Osteocyte (in vitro differentiated cells): ENCODE measurements at regions not wholly inside any gene's neighbourhood (a gene's known extent, or its start where the extent isn't known, plus 50 kb on each side); places are given as distances from the start of the nearest gene placed in this dataset.

Source experiments
- DNase-seq: peaks from one replicate; pipeline ENCODE4 v3.0.0; 2021; ENCODE audit warnings: mixed read lengths; ENCODE audit not compliant: unreplicated experiment; ENCODE audit errors: extremely low spot score
- H3K27ac Mint-ChIP-seq: one replicate; pipeline ENCODE4 v1.8.0; 2021; ENCODE audit warnings: mild to moderate bottlenecking, mixed read lengths; ENCODE audit not compliant: unreplicated experiment
- H3K27me3 Mint-ChIP-seq: one replicate; pipeline ENCODE4 v1.8.0; 2021; ENCODE audit warnings: mixed read lengths; ENCODE audit not compliant: unreplicated experiment
- H3K36me3 Mint-ChIP-seq: one replicate; pipeline ENCODE4 v1.8.0; 2021; ENCODE audit warnings: mixed read lengths; ENCODE audit not compliant: unreplicated experiment
- H3K4me1 Mint-ChIP-seq: one replicate; pipeline ENCODE4 v1.8.0; 2021; ENCODE audit warnings: mixed read lengths; ENCODE audit not compliant: unreplicated experiment
- H3K4me3 Mint-ChIP-seq: one replicate; pipeline ENCODE4 v1.8.0; 2021; ENCODE audit warnings: mild to moderate bottlenecking, moderate library complexity, mixed read lengths; ENCODE audit not compliant: unreplicated experiment
- H3K9me3 Mint-ChIP-seq: one replicate; pipeline ENCODE4 v1.8.0; 2021; ENCODE audit warnings: mixed read lengths; ENCODE audit not compliant: unreplicated experiment
- CTCF ChIP-seq: fragments of 200-600 bp; sonication (generic); IDR thresholded peaks from 2 replicates; pipeline ENCODE4 v1.5.0; 2021; ENCODE audit warnings: antibody characterized with exemption, mild to moderate bottlenecking, moderate library complexity

- TF ChIP-seq CTCF, result no peak
- DNase-seq, result no peak
- no peaks in the 10 kb centered on the region for H3K27me3 Mint-ChIP-seq
- no peak overlapping the region for H3K27ac Mint-ChIP-seq
- no peaks in the 10 kb centered on the region for H3K9me3 Mint-ChIP-seq
- no peaks in the 10 kb centered on the region for H3K36me3 Mint-ChIP-seq
- peaks cover 28% of the 10 kb centered on the region for H3K4me1 Mint-ChIP-seq
- H3K4me3 Mint-ChIP-seq, result no peak overlapping the region
Measured at GRCh38 chrX:129145385-129145784, 377.9 kb downstream of the SMARCA1 start.

DNA sequence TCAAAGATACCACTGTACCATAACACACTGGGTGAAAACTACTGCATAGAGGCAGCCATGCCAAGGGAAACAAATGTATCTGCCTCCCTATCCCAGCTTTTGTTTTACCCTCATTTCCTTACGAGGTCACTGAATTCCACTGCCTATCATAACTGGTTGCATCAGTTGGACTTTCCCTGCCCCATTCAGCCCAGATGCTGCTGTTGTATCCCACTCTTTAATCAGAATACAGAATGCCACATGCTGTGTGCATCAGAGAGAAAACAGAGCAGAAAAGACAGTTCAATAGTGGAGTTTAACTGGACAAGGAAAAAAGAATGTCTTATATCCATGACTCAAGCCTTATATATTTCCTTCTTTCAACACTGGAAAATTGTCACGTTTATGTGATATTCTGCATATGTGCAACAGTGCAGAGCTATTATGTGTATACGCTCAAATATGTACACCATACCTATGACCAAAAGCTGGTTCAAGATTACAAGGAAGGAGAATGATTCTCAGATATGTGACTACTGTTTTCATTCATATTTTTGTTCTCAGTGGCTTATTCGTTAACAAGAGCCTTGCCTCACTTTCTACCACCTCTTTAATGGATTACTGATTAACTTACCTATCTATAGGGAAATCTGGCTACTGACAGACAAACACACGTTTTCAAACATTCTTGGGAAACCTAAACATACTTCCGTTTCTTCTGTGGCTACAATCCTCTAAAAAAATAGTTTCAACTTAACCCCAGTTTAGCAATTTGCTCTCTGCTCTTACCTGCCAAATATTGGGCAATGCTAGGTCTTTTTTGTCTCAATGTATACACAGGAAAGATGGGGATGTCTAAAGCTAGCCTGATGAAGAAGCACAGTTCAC, 378.9 kb downstream of the SMARCA1 start:
- H3K4me1 Mint-ChIP-seq, result peaks cover 37% of the 10 kb centered on the region
- no peak overlapping the region for H3K4me3 Mint-ChIP-seq
- no peaks in the 10 kb centered on the region for H3K27me3 Mint-ChIP-seq
- TF ChIP-seq CTCF, result no peak
- peak overlapping the region; percentile 74 for H3K27ac Mint-ChIP-seq
- no peaks in the 10 kb centered on the region for H3K9me3 Mint-ChIP-seq
- DNase-seq, result no peak
- H3K36me3 Mint-ChIP-seq, result no peaks in the 10 kb centered on the region

DNA sequence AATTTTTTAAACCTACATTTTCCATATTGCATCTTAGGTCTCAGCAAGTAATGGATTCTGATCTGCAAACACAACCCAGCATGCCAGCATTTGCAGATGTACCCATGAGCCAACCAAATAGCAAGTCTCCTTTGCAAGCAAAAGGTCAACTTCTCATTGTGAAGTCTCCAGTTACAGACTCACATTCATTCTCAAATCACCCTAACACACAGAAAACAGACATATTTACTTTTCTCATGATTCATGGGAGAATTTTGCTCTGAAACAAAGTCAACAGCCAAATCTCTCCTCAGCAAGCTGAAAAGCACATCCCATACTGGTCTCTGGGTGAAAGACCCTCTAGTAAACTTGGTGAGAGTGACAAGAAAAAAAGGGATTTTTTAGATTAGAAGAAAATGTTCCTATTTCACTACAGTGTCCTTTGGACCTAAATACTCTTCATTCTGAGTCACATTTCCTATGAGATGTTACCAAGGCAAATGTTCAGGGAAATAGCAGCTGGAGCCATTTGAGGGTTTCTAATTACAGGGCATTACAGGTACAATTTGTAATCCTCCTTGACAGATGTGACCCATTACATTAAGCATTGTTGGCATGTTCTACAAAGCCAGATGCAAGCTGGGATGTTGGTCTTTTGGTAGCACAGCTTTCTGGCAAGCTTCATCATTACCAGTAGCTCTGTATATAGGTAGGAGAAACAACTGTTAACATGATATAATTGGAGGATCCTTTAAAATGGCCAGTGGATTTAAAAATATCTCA, 383.3 kb downstream of the SMARCA1 start:
- no peak for TF ChIP-seq CTCF
- Mint-ChIP-seq H3K36me3 (no peaks in the 10 kb centered on the region), H3K9me3 (no peaks in the 10 kb centered on the region), H3K27ac (peak overlapping the region; percentile 71), H3K27me3 (no peaks in the 10 kb centered on the region), H3K4me1 (peaks cover 47% of the 10 kb centered on the region), H3K4me3 (no peak overlapping the region)
- no peak for DNase-seq

DNA sequence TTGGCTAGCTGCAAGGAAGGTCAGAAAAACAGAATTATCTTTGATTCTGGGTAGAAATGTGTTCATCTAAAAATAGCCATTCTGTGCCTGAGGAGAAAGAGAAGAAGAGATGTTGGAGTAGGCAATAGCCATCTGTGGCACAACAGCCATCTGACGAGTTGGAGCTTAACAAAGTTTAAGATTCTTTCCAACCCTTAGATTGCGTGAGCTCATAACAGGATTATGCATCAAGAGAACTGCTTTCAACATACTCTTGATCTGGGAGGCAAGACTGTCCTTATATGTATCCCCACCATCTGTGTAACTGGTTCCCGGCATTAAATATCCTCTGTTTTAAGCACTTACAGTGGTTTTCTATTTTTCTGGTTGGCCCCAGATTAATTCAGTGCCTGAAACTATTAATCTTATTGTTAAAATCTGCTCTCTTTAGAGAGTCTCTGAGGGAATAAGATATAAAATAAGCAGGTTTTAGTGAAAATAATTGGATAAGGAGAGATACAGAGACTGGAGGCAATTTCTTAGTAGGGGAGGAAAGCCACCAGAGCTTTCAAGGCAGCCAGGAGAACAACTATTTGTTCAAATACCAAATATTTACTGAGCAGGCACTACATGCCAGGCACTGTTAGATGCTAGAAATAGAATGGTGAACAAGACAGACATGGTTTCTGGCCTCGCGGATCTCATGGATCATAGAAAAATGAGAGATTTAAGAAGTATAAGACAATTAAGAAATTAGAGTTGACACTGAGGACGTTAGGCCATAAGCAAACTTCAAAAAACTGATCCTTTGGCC, 398.0 kb downstream of the SMARCA1 start:
- no peak overlapping the region for H3K27ac Mint-ChIP-seq
- H3K9me3 Mint-ChIP-seq, result no peaks in the 10 kb centered on the region

More for the DNA sequence above, 398.0 kb downstream of the SMARCA1 start:
- Mint-ChIP-seq H3K27me3 (no peaks in the 10 kb centered on the region), H3K4me1 (no peaks in the 10 kb centered on the region), H3K4me3 (no peak overlapping the region), H3K36me3 (no peaks in the 10 kb centered on the region)
- no peak for TF ChIP-seq CTCF
- no peak for DNase-seq
